DND-41 (cell line): ENCODE measurements at regions not wholly inside any gene's neighbourhood (a gene's known extent, or its start where the extent isn't known, plus 50 kb on each side); places are given as distances from the start of the nearest gene placed in this dataset.

Experiments used
- CTCF ChIP-seq: IDR thresholded peaks from 2 replicates; pipeline ENCODE4 v1.5.1; 2012; ENCODE audit warnings: borderline replicate concordance, low read length, moderate library complexity, mild to moderate bottlenecking; ENCODE audit not compliant: poor library complexity, severe bottlenecking; ENCODE audit errors: extremely low read depth
- EZH2 ChIP-seq: IDR thresholded peaks from 3 replicates; pipeline ENCODE4 v1.6.1; 2012; ENCODE audit warnings: borderline replicate concordance, low read depth, mild to moderate bottlenecking, moderate library complexity, low read length, inconsistent platforms; ENCODE audit not compliant: severe bottlenecking

- no peak for TF ChIP-seq CTCF
- no peak for TF ChIP-seq EZH2
Observed at GRCh38 chr7:47083476-47084250, 498.2 kb downstream of the TNS3 start.
